ENCODE measurements at regions not wholly inside any gene's neighbourhood (a gene's known extent, or its start where the extent isn't known, plus 50 kb on each side); places are given as distances from the start of the nearest gene placed in this dataset.

DNA sequence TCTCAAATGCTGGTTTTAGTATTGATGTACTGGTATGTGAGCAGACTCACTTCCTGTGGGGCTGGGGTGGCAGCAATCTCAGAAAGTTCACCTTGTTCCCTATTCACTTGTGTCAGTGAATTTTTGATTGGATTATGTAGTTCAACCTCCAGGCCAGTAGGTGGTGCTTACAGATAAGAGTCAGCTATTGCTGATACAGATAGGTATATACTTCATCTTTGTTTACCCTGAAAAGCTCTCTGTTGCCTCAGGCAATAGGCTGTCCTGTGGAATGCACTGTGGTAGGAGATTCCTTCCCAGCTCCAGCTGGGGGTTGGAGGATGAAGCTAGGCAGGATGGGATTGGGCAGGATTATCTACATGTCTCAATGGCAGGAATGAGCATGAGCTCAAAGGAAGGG lies 851.2 kb upstream of the EYS start:
- FAIRE-seq (no peak), ATAC-seq (no peak), DNase-seq (no peak)
- intact Hi-C loops (cut with DNase I): no loop called here
- H3K27ac ChIP-seq: no peak overlapping the region
- H3K4me1 ChIP-seq: no peaks in the 10 kb centered on the region
- H3K27me3 ChIP-seq: no peaks in the 10 kb centered on the region
- no peaks in the 10 kb centered on the region for H3K9me3 ChIP-seq
- H3K36me3 ChIP-seq: no peaks in the 10 kb centered on the region
- TF ChIP-seq, protein P1, sequence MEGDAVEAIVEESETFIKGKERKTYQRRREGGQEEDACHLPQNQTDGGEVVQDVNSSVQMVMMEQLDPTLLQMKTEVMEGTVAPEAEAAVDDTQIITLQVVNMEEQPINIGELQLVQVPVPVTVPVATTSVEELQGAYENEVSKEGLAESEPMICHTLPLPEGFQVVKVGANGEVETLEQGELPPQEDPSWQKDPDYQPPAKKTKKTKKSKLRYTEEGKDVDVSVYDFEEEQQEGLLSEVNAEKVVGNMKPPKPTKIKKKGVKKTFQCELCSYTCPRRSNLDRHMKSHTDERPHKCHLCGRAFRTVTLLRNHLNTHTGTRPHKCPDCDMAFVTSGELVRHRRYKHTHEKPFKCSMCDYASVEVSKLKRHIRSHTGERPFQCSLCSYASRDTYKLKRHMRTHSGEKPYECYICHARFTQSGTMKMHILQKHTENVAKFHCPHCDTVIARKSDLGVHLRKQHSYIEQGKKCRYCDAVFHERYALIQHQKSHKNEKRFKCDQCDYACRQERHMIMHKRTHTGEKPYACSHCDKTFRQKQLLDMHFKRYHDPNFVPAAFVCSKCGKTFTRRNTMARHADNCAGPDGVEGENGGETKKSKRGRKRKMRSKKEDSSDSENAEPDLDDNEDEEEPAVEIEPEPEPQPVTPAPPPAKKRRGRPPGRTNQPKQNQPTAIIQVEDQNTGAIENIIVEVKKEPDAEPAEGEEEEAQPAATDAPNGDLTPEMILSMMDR (IDR thresholded peaks at IDR 0.05): no peak
- H3K4me3 ChIP-seq: no peak overlapping the region

DNA sequence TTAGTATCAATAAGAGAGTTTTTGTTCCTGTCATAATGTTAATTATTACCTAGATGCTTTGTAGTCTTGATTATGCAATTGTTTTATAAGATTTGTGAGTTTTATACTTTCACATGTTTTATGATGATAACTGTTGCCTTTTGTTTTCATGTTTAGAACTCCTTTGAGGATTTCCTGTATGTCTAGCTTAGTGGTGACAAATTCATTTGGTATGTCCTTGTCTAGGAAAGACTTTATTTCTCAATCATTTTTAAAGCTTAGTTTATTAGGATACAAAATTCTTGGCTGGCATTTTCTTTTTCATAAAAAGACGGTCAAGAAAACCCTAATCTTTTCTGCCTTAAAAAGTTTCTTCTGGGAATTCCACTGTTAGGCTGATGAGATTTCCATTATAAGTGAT lies 849.9 kb upstream of the EYS start:
- Histone ChIP-seq H3K27ac (no peak overlapping the region), H3K4me1 (no peaks in the 10 kb centered on the region), H3K36me3 (no peaks in the 10 kb centered on the region), H3K4me3 (no peak overlapping the region), H3K9me3 (no peaks in the 10 kb centered on the region), H3K27me3 (no peaks in the 10 kb centered on the region)
- TF ChIP-seq, protein P1 (IDR thresholded peaks at IDR 0.05): no peak
- WGBS, 2 donors: 40 to 59% methylated on average over 1 of the region's 1 CpG
- DNase-seq: no peak
- FAIRE-seq: no peak
- intact Hi-C loops (cut with DNase I): no loop called here
- ATAC-seq: no peak

DNA sequence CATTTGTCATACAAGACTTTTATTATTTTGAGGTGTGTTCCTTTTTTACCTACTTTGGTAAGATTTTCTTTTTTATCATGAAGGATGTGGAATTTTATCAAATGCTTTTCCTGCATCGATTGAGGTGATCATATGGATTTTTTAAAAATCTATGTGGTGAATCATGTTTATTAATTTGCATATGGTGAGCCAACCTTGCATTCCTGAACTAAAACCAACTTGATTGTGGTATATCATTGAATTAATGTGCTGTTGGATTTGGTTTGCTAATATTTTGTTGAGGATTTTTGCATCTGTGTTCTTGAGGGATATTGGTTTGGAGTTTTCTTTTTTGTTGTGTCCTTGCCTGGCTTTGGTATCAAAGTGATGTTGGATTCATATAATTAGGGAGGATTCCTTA lies 848.1 kb upstream of the EYS start:
- no peak for DNase-seq
- FAIRE-seq: no peak
- no peaks in the 10 kb centered on the region for H3K36me3 ChIP-seq
- H3K4me3 ChIP-seq: no peak overlapping the region
- TF ChIP-seq, protein P1 (IDR thresholded peaks at IDR 0.05): no peak
- H3K27ac ChIP-seq: no peak overlapping the region
- ATAC-seq: no peak
- H3K27me3 ChIP-seq: no peaks in the 10 kb centered on the region
- no peaks in the 10 kb centered on the region for H3K4me1 ChIP-seq
- intact Hi-C loops (cut with DNase I): no loop called here
- no peaks in the 10 kb centered on the region for H3K9me3 ChIP-seq
- WGBS, 2 donors: 47 to 48% methylated on average over 1 of the region's 1 CpG

DNA sequence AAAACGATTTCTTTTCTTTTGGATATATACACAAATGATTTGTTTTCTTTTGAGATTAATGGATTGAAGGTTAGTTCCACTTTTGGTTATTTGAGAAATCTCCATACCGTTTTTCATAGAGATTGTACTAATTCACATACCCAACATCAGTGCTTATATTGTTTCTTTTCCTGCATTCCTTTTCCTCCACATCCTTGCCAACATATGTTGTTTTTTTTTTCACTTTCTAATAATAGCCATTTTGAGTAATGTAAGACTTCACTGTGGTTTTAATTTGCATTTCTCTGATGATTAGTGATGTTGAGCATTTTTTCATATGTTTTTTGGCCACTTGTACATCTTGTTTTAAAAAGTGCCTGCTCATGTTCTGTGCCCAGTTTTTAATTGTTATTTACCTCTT lies 846.4 kb upstream of the EYS start:
- intact Hi-C loops (cut with DNase I): no loop called here
- Histone ChIP-seq H3K4me1 (no peaks in the 10 kb centered on the region), H3K4me3 (no peak overlapping the region), H3K27ac (no peak overlapping the region), H3K36me3 (no peaks in the 10 kb centered on the region), H3K27me3 (no peaks in the 10 kb centered on the region), H3K9me3 (no peaks in the 10 kb centered on the region)
- no peak for DNase-seq
- ATAC-seq: no peak
- FAIRE-seq: no peak
- WGBS, 2 donors: 34 to 48% methylated on average over 2 of the region's 2 CpGs
- TF ChIP-seq, protein P1 (IDR thresholded peaks at IDR 0.05): no peak

DNA sequence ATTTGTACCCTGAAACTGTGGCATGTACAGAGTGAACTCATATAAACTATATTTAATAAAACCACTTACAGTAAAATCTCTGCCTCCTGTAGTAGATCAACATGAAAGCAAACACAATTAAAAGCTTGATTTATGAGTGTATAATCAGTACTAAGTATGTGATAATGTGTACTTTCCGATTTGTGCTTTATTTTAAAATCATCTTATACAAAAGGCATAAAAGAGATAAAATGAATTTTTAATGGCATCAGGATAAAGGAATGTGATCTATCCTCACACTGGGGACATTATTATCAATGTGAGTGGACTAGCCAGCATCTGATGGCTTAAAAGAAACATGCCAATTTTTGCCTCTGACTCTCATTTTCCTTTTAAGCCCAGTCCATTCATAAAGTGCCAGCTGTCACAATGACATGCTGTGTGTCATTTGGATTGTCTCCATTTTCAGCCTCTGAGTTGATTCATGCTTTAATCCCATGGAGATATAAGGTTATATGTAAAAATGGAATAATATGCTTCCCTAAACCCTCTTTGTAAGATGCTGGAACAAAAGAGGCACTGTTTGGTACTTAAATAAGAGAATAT lies 831.6 kb upstream of the EYS start:
- FAIRE-seq (no peak), DNase-seq (no peak), ATAC-seq (no peak)
- Histone ChIP-seq H3K27me3 (no peaks in the 10 kb centered on the region), H3K4me1 (no peaks in the 10 kb centered on the region), H3K4me3 (no peak overlapping the region), H3K36me3 (no peaks in the 10 kb centered on the region), H3K27ac (no peak overlapping the region), H3K9me3 (no peaks in the 10 kb centered on the region)
- TF ChIP-seq, protein P1 (IDR thresholded peaks at IDR 0.05): no peak
- 31 to 38% methylated on average over 1 of the region's 1 CpG for WGBS, 2 donors
- intact Hi-C loops (cut with DNase I): no loop called here

All from pancreas (tissue), 10 donors.